GM21528 (cell line): ENCODE measurements at regions not wholly inside any gene's neighbourhood (a gene's known extent, or its start where the extent isn't known, plus 50 kb on each side); places are given as distances from the start of the nearest gene placed in this dataset.

Experiments
- ATAC-seq: cut with Tn5 transposase; IDR thresholded peaks from one replicate; pipeline ENCODE4 v1.9.1; 2021; ENCODE audit warnings: mild to moderate bottlenecking, moderate library complexity; ENCODE audit not compliant: unreplicated experiment, low FRiP score

DNA sequence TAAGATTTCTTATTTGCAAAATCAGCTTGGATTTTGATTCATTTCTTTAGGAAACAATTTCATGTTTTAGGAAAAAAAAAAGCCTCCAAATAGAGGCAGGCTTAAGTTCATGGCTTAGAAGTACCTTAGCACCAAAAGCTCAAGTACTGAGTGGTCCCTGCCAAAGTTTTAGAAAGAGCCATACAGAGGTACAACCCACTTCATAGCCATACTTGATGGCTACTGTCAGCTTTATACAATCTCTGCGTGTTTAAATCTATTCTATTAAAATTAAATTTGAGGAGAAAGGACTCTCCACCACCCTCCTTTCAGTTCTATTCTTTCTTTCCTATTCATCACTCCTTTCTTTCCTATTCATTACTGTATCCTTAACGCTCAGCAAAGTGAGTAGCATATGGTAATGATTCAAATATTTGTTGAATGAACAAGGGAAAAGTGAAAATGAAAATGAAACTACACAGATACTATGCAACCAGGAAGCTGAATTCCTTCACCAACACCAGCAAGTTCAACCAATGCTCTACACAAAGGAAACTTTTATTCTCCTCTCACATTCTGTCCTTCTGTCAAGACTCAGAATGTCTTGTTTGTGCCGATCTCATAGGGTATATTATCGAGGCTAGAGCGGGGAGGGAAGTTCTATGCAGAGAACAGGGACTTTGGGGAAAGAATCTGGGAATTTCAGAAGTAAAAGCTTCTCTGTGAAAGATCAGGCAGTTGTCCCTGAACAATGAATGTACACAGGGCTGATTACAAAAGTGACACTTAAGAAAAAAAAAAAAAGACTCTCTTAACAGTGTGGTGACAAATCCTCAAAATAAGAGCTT, 138.6 kb upstream of the SPEF2 start:
- ATAC-seq, result no peak

DNA sequence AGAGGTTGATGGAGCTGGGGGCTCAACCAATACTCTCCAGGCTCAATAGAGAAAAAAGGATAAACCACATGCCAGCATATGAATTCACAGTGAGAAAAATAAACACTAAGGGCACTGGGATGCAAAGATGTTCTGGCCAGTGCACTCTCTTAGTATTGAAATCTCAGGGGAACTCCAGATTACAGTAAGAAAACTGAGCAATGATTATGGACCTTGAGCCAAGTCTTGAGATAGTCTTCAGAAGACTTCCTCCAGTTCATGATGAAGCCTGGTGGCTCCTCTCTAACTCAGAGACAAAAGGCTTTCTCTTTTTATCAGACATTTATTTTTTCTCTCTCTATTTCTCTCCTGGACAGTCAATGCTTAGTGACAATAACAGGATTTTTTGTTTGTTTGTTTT, 139.8 kb upstream of the SPEF2 start:
- no peak for ATAC-seq

DNA sequence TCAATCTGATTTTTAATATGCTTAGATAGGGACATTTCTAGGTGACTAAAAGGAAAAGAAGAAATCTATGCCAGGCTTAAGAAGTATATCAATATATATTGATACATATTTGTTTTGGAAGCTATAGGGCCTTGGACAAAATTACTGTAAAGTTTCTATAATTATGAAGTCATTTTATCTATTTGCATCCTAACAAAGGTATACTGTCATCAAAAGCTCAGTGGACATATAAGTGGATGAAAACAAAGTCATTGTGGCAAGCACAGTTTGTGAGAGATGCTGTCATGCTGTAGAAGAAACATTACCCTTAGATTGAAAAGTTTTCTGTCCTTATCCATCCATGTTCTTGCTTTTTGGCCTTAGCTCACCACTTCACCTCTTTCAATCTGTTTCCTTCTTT, 140.3 kb upstream of the SPEF2 start:
- no peak for ATAC-seq

DNA sequence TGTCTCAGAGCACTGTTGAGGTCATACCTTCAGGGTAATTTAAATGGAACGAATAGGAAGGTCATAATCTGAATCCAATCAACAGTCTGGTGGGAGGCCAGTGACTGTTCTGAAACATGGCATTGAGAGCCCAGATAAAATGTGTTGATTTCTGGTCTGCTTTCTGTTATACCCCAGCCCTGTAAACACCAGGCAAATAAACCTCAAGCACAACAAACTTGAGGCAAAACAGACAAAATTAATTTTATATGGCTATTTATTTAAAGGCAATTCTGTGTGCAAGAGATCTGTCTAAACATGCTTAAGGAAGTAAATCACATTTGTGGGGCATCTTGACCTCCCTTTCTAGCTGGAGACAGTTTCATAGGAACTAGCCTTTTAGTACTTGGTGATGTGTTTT, 140.9 kb upstream of the SPEF2 start:
- ATAC-seq, result no peak

DNA sequence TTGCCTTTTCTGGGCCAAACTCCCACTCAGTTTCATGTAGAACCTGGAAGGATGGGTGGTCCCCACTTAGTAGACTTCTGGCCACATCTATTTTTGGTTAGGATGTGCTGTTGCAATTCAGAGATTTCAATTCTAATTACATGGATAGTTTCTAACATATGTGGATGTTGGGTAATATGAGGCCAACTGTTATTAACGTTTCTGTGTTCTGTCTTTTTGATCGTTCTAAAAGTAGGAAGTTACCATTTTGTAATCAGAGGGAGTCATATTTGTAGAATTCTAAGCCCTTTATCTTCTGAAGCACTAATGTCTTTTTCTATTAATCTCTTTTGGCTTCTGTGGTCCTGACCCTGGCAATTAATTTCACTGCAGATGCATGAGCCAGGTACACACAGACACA, 141.6 kb upstream of the SPEF2 start:
- ATAC-seq, result no peak

DNA sequence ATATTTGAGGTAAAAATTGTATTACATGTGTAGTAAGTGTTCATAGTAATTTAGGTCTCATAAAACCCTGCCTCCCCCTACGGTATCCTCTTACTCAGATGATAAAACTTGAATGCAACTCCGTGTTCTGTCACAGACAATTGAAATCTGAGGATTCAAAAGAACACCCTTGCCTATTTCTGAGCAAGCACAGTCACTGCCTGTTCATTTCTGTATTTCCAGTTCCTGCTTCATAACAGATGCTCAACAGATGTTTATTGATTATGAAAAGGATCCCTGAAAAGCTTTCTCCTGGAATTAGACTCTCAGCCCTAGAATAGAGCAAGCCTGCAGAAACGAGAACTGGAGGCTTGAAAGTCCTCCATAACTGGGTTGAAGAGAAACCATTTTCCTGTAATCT, 144.1 kb upstream of the SPEF2 start:
- no peak for ATAC-seq

DNA sequence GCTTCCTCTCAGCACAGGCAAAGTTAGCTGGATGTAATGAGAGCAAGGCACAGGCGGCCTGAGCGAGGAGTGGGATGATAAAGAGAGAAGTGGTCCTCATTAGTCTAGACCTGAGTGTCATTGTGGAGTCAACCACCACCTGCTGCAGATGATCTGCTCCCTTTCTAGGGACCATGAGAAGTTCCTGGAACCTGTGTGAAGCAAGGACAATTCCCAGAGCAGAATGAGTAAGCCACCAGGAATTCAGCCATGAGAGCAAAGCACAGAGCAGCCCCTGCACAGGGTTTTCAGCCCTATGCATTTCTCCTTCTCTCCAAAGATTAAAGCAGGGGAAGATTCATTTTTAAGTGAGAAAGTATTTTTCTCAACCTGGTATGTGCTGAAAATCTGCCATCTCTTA, 146.8 kb upstream of the SPEF2 start:
- ATAC-seq, result no peak

DNA sequence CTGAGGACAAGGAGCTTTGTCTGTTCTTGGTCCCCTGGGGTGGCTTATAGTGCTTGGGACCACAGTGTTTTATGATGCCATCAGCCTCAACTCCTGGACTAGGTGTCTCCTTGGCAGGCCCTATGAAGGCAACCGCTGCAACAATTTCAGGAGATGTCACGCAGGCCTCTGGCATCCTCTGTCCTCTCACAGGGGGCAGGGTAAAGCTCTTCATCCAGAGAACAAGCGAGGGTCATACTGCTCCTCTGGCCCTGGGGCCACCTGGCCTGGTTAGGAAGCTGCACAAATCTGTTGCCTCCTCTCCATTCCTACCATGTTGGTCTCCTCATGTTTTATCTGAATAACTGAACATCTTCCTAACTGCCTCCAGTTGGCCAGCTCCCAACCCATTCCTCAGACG, 148.9 kb upstream of the SPEF2 start:
- ATAC-seq, result no peak

DNA sequence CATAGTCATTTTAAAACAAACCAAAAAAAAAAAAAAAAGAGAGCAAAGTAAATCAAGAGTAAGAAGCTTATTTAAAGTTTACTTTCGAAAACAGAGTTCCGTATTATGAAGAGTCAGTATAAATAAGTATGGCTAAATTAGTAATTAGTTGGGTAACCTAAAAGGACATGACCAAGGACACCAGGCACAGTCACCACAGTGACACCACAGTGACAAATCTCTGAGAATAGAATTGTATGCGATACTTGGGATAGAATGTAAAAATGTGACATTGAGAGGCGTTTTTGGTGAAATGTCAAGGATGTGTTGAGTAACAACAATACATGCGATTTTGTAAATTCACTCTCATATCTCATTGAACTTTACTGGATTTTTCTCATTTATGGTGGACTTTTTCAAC, 150.9 kb upstream of the SPEF2 start:
- no peak for ATAC-seq

DNA sequence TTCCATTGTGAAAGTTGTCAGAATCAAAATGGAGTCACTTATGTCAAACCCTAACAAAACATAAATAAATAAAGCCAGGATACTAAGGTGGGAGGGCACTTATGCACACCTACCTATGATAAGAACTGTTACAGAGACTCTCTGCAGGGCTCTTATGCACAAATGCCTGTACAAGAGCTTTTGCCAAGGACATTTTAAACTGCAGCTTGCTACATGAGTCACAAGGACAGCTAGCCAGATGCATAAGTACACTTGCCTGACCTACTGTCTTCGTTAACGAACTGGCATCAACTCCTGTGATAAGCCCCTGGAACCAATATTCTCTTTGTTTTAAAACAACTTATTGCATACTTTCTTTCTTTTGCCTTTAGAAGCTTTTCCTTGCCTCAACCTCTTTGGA, 152.9 kb upstream of the SPEF2 start:
- ATAC-seq, result no peak

DNA sequence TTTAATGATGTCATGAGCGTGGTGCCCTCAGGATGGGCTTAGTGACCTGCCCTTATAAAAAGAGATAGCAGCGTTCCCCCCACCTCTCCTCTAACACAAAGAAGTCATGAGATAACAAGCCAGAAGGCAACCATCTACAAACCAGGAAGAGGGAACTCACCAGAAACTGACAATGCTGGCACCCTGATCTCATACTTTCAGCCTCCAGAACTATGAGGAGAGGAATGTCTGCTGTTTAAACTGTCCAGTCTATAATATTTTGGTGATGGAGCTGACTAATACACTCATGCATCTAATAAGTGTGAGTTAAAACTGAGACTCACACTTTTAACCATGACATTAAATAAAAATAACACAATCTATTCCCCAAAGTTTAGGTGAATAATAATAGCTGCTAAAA, 156.1 kb upstream of the SPEF2 start:
- ATAC-seq, result no peak

DNA sequence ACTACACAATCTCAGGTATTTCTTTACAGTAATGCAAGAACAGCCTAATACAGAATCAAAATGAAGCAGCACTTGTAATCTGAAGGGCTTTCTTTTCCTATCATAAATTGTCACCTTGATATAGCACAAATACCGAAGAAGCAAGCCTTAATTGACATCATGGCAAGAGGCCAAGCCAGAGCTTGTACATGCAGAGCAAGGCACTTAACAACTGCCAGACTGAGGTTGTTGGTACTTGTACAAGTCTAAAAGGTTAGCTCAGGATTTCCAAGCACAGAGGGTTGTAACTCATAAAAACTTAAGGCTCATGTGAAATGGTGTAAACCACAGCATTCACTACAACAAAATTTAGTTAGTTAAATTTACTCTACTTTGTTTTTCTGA, 158.8 kb upstream of the SPEF2 start:
- ATAC-seq, result no peak

DNA sequence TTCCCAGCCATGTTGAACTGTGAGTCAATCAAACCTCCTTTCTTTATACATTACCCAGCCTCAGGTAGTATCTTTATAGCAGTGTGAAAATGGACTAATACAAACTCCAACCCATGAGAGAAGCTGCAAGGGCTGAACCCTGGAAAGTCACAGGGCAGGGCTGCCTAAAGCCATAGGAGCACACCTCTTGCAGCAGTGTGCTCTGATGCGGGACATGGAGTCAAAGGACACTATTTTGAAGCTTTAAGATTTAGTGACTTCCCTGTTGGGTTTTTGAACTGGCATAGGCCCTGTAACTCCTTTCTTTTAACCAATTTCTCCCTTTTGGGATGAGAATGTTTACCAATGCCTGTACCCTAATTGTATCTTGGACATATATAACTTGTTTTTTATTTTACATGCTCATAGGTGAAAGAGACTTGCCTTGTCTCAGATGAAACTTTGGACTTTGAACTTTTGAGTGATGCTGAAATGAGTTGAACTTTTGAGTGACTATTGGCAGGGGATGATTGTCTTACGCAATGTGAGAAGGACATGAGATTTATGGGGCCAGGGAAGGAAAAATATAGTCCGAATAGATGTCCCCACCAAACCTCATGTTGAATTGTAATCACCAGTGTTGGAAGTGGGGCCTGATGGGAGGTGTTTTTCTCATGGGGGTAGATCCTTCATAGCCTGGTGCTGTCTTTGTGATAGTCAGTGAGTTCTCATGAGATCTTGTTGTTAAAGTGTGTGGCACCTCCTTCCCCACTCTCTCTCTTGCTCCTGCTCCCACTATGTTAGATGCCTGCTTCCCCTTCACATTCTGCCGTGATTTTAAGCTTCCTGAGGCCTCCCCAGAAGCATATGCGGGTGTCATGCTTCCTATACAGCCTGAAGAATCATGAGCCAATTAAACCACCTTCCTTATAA, 159.5 kb upstream of the SPEF2 start:
- no peak for ATAC-seq

DNA sequence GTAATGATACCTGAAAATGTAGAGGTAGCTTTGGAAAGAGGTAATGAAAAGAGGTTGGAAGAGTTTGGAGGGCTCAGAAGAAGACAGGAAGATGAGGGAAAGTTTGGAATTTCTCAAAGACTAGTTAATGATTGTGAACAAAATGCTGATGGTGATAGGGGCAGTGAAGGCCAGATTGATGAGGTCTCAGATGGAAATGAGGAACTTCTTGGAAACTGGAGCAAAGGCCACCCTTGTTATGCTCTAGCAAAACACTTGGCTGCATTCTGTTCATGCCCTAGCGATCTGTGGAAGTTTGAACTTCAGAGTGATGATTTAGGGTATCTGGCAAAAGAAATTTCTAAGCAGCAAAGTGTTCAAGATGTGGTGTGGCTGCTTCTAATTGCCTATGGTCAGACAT, 161.2 kb upstream of the SPEF2 start:
- no peak for ATAC-seq

DNA sequence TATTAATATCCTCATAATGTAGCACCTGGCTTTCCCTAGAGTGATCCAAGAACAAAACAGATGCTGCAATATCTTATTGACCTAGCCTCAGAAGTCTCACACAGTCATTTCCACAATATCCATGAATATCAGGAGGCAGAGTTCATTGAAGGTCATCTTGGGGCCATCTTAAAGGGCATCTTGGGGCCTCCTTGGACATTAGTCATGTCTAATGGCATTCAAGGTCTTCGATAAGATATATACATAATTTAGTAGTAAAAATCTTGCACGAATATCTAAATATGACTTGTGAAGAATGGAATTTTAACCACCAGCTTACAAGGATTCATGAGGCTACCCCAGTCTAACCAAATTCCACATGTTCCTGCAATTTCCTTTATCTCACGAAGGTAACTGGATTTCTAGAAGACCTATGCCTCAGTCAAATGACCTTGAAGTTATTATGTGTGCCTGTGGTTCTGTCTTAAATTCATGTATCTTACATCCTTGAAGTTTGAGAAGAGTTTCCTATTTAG, 163.6 kb upstream of the SPEF2 start:
- ATAC-seq, result no peak

DNA sequence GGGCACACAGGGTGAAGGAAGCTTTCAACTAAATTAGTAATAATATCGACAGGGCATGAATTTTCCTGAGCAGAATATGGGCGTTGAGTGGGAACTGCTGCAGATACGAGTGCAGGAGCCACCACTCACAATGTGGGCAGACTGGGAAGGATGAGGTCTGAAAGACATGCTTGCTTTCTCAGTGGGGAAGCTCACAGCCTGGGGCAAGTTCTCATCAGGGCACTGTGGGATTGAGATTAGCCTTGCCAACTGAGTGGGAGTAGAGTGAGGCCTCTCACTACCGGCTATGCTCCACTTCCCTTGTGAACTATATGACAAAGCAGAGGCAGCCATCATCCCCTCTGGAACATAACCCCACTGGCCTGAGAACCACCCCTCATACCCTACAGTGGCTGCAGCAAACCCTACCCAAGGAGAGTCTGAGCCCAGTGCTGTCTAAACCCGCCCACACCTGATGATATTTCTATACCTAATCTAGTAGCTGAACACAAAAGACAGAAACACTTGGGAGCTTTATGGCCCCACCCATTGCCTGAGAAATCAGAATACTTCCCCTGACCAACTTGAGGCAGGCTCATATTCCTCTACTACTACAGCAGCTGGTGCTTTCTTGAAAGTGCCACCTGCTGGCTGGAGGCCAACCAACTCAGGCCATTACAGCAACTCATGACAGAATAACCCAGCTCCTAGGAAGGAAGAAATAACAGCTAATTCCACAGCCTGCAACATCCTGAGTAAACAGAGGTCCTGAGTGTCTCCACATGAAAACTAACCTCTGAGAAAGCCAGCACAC, 173.7 kb upstream of the SPEF2 start:
- ATAC-seq, result no peak

DNA sequence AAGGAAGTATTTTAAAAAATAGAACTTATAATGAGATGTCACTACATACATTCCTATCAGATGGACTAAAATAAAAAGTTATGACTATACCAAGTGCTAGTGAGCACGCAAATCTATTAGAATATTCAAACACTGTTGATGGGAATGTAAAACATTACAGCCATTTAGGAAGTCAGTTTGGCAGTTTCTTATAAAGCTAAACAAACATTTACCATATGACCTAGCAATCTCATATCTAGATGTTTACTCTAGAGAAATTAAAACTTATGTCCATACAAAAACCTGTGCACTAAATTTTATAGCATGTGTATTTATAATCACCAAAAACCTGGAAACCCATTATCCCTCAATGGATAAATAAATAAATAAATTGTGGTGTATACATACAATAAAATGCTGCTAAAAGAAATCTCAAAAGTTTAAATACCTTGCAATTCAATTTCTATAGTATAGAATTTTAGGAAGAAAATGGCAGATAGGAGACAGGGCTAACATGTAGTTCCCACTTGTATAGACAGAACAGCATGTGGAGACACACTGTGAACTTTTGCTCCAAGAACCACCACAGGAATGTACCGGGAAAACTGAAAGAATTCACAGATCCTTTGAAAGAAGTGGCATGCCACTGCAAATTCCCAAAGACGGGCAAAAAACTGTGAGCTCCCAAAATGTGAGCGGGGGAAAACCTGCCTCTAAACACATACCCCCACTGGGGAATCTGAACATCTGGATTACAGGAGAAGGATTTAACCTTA, 174.6 kb upstream of the SPEF2 start:
- no peak for ATAC-seq

DNA sequence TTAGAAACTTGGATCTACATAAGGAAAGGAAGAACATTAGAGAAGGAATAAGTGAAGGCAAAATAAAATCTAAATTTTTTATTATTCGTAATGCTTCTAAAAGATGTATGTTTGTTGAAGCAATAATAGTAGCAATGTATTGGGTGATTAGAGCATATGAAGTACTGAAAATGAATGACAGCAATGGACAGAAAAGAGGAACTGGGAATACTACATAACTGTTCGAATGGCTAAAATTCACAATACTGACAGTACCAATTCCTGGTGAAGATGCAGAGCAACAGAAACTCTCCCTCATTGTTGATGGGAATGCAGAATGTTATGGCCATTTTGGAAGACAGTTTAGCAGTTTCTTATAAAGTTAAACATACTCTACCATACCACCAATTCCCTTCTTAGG, 177.3 kb upstream of the SPEF2 start:
- ATAC-seq, result no peak

DNA sequence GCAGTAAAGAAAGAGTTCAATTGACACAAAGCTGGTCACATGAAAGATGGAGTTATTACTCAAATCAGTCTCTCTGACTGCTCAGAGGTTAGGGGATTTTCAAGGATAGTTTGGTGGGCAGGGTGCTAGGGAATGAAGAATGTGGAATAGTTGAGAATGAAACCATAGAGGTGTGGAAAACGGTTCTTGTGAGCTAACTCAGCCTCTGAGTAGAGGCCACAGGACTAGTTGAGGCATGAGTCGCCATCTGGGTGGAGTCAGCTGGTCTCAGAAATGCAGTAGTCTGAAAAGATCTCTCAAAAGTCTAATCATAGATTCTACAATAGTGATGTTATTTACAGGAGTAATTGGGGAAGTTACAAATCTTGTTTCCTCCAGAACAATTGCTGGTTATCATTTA, 178.9 kb upstream of the SPEF2 start:
- no peak for ATAC-seq

DNA sequence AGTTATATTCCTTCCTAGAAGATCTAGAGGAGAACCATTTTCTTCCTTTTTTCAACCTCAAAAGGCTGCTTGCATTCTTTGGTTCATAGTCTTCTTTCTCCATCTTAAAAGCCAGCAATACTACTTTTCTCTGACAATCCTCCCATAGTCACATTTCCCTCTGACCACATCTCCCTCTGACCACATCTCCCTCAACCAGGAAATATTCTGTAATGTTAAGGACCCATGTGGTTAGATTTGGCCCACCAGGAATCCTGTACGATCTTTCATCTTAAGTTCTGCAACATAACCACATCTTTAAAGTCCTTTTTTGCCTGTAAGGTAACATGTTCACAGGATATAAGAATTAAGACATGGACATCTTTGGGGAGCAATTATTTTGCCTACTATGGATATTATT, 179.4 kb upstream of the SPEF2 start:
- ATAC-seq, result no peak
